Coronary artery (tissue), 2 donors: ENCODE measurements at regions not wholly inside any gene's neighbourhood (a gene's known extent, or its start where the extent isn't known, plus 50 kb on each side); places are given as distances from the start of the nearest gene placed in this dataset.

Source experiments
- DNase-seq: peaks from one replicate; pipeline ENCODE4 v3.0.0-alpha.2; 2017; ENCODE audit warnings: low spot score
- H3K27ac ChIP-seq, 2 donors: fragments of 200-600 bp; sonication (generic); one replicate each; pipeline ENCODE4 v1.5.1; 2016 to 2019
- H3K4me3 ChIP-seq: fragments of 200-600 bp; sonication (generic); 2 replicates; pipeline ENCODE4 v1.5.1; 2016; ENCODE audit warnings: mild to moderate bottlenecking, moderate library complexity
- CTCF ChIP-seq: fragments of 200-600 bp; sonication (generic); IDR thresholded peaks from one replicate; pipeline ENCODE4 v1.5.1; 2019; ENCODE audit warnings: antibody characterized with exemption

GRCh38 chr10:10811562-10811961 is 206.1 kb upstream of the CELF2 start:
- H3K27ac ChIP-seq: no peak overlapping the region
- H3K4me3 ChIP-seq: no peak overlapping the region
- TF ChIP-seq CTCF: no peak
- DNase-seq: no peak

GRCh38 chr10:10813656-10814055 is 204.0 kb upstream of the CELF2 start:
- H3K27ac ChIP-seq: no peak overlapping the region
- DNase-seq: no peak
- no peak overlapping the region for H3K4me3 ChIP-seq
- no peak for TF ChIP-seq CTCF

- no peak overlapping the region for H3K27ac ChIP-seq
- TF ChIP-seq CTCF: no peak
- no peak for DNase-seq
- H3K4me3 ChIP-seq: no peak overlapping the region
Observed at GRCh38 chr10:10814069-10814468, 203.6 kb upstream of the CELF2 start.

- no peak for TF ChIP-seq CTCF
- Histone ChIP-seq H3K27ac (no peak overlapping the region), H3K4me3 (no peak overlapping the region)
- no peak for DNase-seq
Observed at GRCh38 chr10:10816447-10816846, 201.2 kb upstream of the CELF2 start.

- no peak for DNase-seq
- no peak overlapping the region for H3K4me3 ChIP-seq
- H3K27ac ChIP-seq: peak overlapping the region in 1 of 2 donors; percentile 65
- TF ChIP-seq CTCF: no peak
Observed at GRCh38 chr10:10817609-10818008, 200.1 kb upstream of the CELF2 start.

GRCh38 chr10:10818082-10818481 is 199.6 kb upstream of the CELF2 start:
- no peak for TF ChIP-seq CTCF
- Histone ChIP-seq H3K27ac (peak overlapping the region in 1 of 2 donors; percentile 65), H3K4me3 (no peak overlapping the region)
- no peak for DNase-seq

- no peak for DNase-seq
- H3K4me3 ChIP-seq: no peak overlapping the region
- H3K27ac ChIP-seq: peak overlapping the region in 1 of 2 donors; percentile 10
- no peak for TF ChIP-seq CTCF
Observed at GRCh38 chr10:10819206-10819856, 198.3 kb upstream of the CELF2 start.
